Right renal pelvis (tissue), 4 donors: ENCODE measurements at regions not wholly inside any gene's neighbourhood (a gene's known extent, or its start where the extent isn't known, plus 50 kb on each side); places are given as distances from the start of the nearest gene placed in this dataset.
"Not testable (repeated sequence)": the region's sequence is repeated elsewhere in the genome, so short reads cannot be mapped to it uniquely, and the experiment has no call there.

ENCODE experiments used
- DNase-seq, 4 donors: peaks; one replicate each; pipeline ENCODE4 v3.0.0-alpha.2; 2013; ENCODE audit warnings: low read depth in 4 of 4, low spot score in 3 of 4, missing footprints in 1 of 4

GRCh38 chr16:29355339-29356059 is 51.0 kb downstream of the NPIPB11 start:
- not testable (repeated sequence) for DNase-seq

GRCh38 chr16:29354449-29354848 is 52.1 kb downstream of the NPIPB11 start:
- not testable (repeated sequence) for DNase-seq

- DNase-seq, result not testable (repeated sequence)
Measured at GRCh38 chr16:29352617-29352999, 53.9 kb downstream of the NPIPB11 start.

DNA sequence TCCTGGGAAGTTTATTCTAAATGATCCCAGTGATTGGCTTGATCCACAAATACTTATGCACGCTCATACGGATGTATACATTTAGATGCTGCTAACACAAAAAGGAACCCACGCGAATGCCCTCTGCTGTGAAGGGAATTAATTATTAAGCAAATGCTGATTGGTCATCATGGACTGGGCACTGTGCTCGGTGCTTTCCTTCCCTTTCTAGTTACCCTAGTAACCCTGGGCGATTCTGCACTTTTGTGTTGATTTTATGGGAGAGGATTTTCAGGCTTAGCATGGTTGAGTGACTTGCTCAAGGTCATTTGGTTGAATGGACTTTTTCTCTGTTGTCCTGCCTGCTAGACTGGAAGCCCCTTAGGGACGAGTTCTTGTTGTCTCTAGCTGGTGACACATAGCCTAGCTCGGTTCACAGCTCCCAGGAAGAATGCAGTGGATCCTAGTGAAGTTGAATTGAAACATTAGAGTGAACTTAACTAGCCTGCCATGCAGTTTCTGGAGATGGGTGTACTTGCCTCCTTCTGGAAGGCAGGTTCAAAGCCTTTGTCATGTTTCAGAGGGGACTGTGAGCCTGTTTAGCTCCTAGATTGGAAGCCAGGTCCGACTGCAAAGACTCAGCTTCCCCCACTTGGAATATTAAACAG is 54.4 kb downstream of the NPIPB11 start:
- peak in 1 of 4 donors; percentile 10 for DNase-seq

DNA sequence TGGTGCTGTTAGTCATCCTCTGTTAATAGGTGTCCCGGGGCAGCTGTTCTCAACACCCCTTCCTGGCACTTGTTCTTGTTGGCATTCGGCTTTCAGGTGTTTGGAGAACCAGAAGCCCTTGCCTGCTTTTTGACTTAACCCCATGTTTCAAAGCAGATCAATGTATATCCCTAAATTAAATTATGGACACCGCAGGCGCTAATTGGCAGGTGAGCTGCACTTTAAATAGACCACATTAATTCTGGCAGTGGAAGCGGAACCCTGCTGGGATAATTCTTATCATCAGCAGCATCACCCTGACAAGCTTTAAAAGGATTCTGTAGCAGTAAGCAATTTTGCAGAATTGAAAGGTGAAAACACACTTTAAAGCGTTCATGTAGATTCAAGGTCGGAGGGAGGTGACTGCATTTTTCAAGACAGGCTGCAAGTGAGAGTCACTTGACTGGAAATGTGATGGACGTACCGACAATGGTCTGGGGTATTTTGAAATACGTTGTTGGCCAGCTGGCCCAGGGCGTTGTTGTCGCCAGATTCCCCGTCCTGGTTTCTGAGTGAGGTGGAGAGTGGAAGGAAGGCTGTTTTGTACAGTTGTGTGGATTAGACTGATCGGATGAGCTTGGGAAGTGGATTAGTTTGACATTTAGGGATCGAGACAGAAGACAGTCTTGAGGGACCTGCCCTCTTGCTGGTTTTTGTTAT is 55.1 kb downstream of the NPIPB11 start:
- DNase-seq, result not testable (repeated sequence)

DNA sequence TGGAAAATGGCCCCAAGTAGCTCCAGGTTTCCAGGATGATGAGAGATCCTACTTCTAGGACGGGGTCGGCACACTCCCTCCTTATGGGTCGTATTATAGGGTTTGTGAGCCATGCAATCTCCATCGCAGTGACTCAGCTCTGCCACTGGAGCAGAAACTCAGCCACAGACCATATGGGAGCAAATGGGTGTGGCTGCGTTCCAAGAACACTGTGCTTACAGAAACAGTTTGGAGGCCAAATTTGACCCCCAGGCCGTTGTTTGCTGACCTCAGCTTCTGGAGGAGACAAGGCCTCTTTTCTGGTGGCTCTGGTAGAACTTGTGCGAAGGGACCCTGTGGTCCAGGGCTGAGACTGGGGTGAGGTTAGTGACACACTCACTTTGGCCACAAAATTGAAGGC is 56.5 kb downstream of the NPIPB11 start:
- peak in 1 of 4 donors; percentile 3 for DNase-seq

DNA sequence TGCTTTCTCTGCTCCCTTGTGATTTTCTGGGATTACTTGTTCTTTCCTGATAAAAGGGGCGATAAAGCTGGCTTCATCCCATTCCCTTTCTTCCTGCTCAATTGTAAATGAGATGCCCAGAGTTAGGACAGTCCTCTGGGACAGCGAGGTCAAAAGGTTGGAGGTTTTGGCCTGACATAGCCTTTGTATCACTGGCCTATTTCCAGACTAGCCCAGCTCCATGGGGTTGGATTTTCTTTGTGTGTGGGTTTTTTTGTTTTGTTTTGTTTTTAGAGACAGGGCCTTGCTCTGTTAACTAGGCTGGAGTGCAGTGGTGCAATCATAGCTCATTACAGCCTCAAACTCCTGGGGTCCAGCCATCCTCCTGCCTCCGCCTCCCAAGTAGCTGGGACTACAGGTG is 57.8 kb downstream of the NPIPB11 start:
- not testable (repeated sequence) for DNase-seq

GRCh38 chr16:29348123-29348690 is 58.3 kb downstream of the NPIPB11 start:
- not testable (repeated sequence) for DNase-seq

DNA sequence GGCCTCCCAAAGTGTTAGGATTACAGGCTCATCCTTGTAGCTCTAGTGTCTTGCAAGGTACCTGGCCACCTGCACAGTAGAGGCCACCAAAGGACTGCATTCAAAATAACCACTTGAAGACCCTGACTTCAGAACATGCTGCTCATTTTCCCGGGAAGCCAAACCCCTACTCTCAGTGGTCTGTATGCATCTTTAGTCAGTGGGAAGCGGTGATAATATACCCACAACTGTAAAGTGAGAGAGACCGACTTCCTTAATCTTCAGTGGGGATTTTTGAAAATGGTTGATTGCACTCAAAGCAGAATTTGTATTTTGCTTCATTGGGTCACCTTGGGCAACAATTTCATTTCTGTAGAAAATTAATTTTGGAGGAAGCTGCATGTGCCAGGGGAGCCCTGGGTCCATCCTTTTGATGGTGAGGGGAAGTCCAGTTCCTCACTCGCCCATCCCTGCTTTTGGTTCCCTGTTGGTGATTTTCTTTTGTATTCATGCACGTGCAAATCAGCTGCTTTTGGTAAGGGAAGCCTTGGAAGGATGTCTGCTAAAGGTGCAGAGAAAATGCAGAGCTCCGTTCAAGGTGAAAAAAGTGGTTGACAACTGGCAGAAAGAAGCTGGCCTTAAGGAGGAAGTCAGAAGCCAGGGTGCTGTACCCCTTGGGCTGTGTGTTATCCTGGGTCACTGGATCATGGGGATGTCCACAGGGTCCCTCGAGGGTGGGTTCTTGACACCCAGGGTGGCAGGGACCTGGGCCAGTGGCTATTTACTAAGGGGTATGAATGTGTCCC is 59.5 kb downstream of the NPIPB11 start:
- not testable (repeated sequence) for DNase-seq

DNA sequence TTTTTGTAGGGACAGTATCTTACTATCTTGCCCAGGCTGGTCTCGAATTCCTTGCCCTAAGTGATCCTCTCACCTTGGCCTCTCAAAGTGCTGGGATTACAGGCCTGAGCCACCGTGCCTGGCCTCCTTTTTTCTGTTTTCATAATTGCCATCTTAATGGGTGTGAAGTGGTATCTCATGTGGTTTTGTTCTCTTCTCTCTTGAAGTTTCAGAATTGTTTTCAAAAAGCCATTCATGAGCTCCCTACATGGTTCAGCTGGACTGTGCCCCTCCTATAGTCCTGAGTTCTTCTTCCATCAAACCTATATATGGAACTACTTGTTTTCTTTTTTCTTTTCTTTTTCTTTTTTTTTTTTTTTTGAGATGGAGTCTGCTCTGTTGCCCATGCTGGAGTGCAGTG is 60.3 kb downstream of the NPIPB11 start:
- not testable (repeated sequence) for DNase-seq

GRCh38 chr16:29342937-29343336 is 63.6 kb downstream of the NPIPB11 start:
- DNase-seq, result not testable (repeated sequence)

DNA sequence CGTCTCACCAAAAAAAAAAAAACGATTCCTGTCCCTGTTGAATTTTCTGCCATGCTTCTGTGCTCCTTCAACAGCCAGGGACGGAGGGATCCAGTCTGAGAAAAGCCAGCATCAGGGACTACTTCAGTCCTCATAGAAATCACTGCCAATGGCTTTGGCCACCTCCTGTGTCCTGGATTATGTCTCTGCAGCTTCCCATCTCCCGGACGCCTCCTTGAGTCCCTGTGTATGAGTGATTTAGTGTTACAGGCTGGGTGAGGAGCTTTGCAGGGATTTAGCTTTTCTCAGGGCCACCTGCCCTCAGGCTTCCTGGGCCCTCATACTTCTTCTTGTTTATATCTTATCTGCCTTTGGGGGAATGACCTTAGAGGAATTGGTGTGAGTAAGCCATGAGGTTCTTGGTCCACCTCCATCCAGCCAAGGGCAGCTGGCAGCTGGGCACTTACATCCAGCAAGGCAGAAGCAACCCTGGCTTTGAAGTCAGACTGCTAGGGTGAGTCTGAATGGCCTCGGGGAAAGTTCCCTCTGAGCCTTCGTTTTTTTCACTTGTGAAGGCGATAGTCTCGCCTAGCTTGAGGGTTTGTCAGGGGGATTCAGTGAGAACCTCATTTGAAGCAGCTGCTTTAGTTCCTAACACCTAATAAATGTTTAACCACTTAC is 65.6 kb downstream of the NPIPB11 start:
- DNase-seq, result not testable (repeated sequence)

DNA sequence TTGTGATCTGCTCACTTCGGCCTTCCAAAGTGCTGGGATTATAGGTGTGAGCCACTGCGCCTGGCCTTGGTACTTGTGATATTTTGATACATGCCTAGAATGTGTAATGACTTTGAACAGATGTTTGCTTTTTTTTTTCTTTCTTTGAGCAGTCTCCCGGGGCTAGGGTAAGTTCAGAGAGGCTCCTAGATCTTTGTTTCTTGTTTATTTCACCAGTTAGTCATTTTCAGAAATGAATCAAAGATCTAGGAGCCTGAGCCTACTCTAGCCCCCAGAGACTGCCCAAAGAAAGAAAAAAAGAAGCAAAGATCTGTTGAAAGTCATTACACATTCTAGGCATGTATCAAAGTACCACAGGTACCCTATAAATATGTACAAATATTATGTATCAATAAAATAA is 66.3 kb downstream of the NPIPB11 start:
- not testable (repeated sequence) for DNase-seq

DNA sequence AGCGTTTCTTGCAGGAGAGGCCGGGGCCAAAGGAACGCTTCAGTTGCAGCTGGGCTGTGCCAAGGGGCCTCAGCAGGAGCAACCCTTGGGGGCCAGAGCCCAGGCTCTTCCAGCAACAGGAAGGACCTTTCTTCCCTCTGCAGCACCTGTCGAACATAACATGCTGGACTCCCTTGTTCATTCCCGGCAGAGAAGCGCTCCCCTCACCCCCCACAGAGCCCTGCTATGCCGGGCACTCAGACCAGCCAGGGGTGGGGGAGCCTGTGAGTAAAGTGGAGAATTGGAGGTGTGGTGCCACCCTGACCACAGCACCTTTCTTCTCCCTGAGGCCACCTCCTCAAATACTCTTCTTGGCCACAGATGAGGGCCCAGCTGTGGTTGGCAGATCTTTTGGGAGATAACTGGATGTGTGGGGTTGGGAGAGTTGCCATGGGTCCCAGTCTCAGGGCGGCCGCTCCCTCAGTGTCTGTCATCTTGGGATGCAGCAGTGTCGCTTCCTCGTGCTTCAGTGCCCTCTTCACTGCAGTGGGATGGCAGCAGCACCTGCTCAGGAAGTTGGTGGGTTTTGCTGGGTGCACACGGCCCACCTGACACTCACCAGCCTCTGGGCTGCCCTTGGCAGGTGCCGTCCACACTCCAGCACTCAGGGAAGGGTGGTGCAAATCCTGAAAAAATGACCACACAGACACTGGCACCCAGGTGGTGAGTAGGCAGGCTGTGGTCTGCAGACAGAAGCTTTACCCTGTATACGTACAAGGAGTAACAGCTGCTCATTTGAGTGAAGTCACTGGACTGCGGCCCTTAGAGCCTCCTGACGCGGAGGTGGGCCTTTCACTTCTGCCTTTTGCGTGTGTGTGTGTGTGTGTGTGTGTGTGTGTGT is 67.5 kb downstream of the NPIPB11 start:
- DNase-seq, result not testable (repeated sequence)

DNA sequence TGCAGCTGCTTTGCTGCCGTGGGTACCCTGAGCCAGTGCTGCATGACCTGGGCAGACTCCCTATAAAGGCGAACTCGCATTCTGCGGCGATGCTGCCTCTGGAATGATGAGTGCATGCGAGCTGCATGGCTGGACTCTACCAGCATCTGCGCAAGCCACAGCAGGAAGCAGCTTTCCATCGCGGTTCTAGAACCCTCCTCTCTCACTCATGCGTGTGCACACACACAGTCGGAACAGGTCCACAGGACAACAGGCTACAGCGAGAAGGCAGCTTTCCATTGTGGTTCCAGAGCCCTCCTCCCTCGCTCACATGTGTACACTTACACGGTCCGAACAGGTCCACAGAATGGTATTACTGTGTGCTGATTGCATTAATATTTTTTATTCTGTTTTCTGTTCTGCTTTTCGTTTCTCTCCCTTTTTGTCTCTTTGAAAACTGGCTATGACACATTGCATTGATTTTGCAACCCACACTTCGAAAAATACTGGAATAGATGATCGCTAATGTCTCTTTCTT is 69.1 kb downstream of the NPIPB11 start:
- DNase-seq, result not testable (repeated sequence)

DNA sequence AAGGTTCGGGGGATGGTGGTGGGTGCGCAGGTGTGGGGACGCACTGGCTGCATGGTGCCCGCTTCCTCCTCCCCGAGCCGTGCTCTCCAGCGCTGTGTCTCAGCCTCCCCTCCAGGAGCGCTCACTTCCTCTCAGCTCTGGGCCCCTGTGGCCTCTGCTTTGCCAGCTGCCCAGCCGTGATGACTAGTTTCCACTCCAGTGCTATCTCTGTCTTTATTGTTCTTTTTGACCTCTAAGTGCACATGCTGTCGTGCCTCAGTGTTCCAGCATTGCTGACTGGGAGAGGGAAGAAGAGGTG is 71.0 kb downstream of the NPIPB11 start:
- DNase-seq, result not testable (repeated sequence)

- DNase-seq, result not testable (repeated sequence)
Measured at GRCh38 chr16:29334776-29335548, 71.5 kb downstream of the NPIPB11 start.

DNA sequence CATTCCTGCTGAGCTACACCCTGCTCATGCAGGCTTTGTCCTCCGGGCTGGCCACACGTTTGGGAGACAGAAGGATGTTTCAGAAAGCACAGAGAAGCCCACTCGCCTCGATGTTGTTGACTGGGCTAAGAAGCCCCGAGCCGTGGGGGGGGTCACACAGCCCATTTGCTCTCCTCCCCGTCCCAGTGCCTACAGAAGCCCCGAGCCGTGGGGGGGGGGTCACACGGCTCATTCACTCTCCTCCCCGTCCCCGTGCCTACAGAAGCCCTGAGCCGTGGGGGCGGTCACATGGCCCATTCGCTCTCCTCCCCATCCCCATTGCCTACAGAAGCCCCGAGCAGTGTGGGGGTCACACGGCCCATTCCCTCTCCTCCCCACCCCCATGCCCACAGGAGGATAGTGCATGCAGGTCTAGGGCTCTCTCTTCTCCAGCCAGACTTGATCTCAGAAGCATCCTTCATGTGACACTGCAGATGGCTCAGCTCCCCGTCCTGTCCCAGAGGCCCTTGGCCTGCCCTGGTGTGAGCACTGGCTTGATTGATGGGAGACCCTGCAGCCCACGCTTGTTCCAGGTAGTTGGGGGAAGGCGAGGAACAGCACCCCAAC is 72.9 kb downstream of the NPIPB11 start:
- DNase-seq, result not testable (repeated sequence)
